ENCODE measurements at regions not wholly inside any gene's neighbourhood (a gene's known extent, or its start where the extent isn't known, plus 50 kb on each side); places are given as distances from the start of the nearest gene placed in this dataset.

- TF ChIP-seq POLR2A (IDR thresholded peaks at IDR 0.05; ENCODE audit: low read depth, low read length): no peak
- TF ChIP-seq TAF1 (IDR thresholded peaks at IDR 0.05; ENCODE audit: low read depth, low read length): no peak
- no peak for TF ChIP-seq POLR2AphosphoS5 (IDR thresholded peaks at IDR 0.05; ENCODE audit: low read depth, low read length)
- TF ChIP-seq SPI1 (IDR thresholded peaks at IDR 0.05; ENCODE audit: low read depth, low read length): no peak
- TF ChIP-seq PAX5 (IDR thresholded peaks at IDR 0.05; ENCODE audit: insufficient read depth, low read length, severe bottlenecking): no peak
These were observed 89.0 kb downstream of the SALL1 start for GRCh38 chr16:51062039-51062438.
